T-helper 2 cell treated with Interferon-gamma antibody and Interleukin-4, amounts not matched to agents 100 ng/mL and 5 ng/mL, for 36 hours (primary cell): ENCODE measurements at regions not wholly inside any gene's neighbourhood (a gene's known extent, or its start where the extent isn't known, plus 50 kb on each side); places are given as distances from the start of the nearest gene placed in this dataset.

Source experiments
- intact Hi-C: fragments of 100-400 bp; cut with micrococcal nuclease; formaldehyde crosslinking; loops from one replicate; pipeline ENCODE4 v1.15.1; 2023

GRCh38 chr6:170162775-170163404, 128.0 kb downstream of the DLL1 start:
- intact Hi-C loops = no loop called here

GRCh38 chr6:170162011-170162774, 128.7 kb downstream of the DLL1 start:
- intact Hi-C loops = no loop called here

- intact Hi-C loops = no loop called here
These were observed 130.0 kb downstream of the DLL1 start for GRCh38 chr6:170160628-170161611.

- intact Hi-C loops = no loop called here
These were observed 130.7 kb downstream of the DLL1 start for GRCh38 chr6:170160031-170160627.

GRCh38 chr6:170159022-170159965, 131.6 kb downstream of the DLL1 start:
- intact Hi-C loops = no loop called here

- intact Hi-C loops = no loop called here
These were observed 132.4 kb downstream of the DLL1 start for GRCh38 chr6:170158296-170159021.

- intact Hi-C loops = no loop called here
These were observed 133.2 kb downstream of the DLL1 start for GRCh38 chr6:170157567-170158218.

GRCh38 chr6:170156448-170157375, 134.2 kb downstream of the DLL1 start:
- intact Hi-C loops = no loop called here

- intact Hi-C loops = no loop called here
These were observed 135.2 kb downstream of the DLL1 start for GRCh38 chr6:170155464-170156196.

GRCh38 chr6:170153436-170154319, 137.2 kb downstream of the DLL1 start:
- intact Hi-C loops = no loop called here

- intact Hi-C loops = no loop called here
These were observed 137.9 kb downstream of the DLL1 start for GRCh38 chr6:170152989-170153388.

- intact Hi-C loops = no loop called here
These were observed 138.6 kb downstream of the DLL1 start for GRCh38 chr6:170152124-170152926.

GRCh38 chr6:170151804-170152123, 139.1 kb downstream of the DLL1 start:
- intact Hi-C loops = no loop called here

GRCh38 chr6:170151321-170151771, 139.5 kb downstream of the DLL1 start:
- intact Hi-C loops = no loop called here

GRCh38 chr6:170150590-170150945, 140.3 kb downstream of the DLL1 start:
- intact Hi-C loops = no loop called here
